Nephron (organoid): ENCODE measurements at regions not wholly inside any gene's neighbourhood (a gene's known extent, or its start where the extent isn't known, plus 50 kb on each side); places are given as distances from the start of the nearest gene placed in this dataset.

ENCODE experiments used
- H3K27ac Mint-ChIP-seq, 3 experiments: 2 replicates each; pipeline ENCODE4 v1.8.0; 2020; ENCODE audit warnings: mixed read lengths in 3 of 3, mild to moderate bottlenecking in 2 of 3, moderate library complexity in 1 of 3
- H3K27me3 Mint-ChIP-seq: 2 replicates; pipeline ENCODE4 v1.8.0; 2021; ENCODE audit warnings: low read depth, mild to moderate bottlenecking, moderate library complexity, mixed read lengths
- H3K36me3 Mint-ChIP-seq: 2 replicates; pipeline ENCODE4 v1.8.0; 2020; ENCODE audit warnings: low read depth, mixed read lengths
- H3K4me1 Mint-ChIP-seq: 2 replicates; pipeline ENCODE4 v1.8.0; 2020; ENCODE audit warnings: mixed read lengths
- H3K4me3 Mint-ChIP-seq, 3 experiments: 2 replicates each; pipeline ENCODE4 v1.8.0; 2020; ENCODE audit warnings: mild to moderate bottlenecking in 3 of 3, mixed read lengths in 3 of 3, moderate library complexity in 2 of 3
- H3K9me3 Mint-ChIP-seq: 2 replicates; pipeline ENCODE4 v1.8.0; 2020; ENCODE audit warnings: mixed read lengths
- CTCF ChIP-seq, 3 experiments: fragments of 200-600 bp; sonication (generic); IDR thresholded peaks; one replicate each; pipeline ENCODE4 v1.5.0; 2021; ENCODE audit warnings: antibody characterized with exemption in 3 of 3; ENCODE audit not compliant: unreplicated experiment in 3 of 3

DNA sequence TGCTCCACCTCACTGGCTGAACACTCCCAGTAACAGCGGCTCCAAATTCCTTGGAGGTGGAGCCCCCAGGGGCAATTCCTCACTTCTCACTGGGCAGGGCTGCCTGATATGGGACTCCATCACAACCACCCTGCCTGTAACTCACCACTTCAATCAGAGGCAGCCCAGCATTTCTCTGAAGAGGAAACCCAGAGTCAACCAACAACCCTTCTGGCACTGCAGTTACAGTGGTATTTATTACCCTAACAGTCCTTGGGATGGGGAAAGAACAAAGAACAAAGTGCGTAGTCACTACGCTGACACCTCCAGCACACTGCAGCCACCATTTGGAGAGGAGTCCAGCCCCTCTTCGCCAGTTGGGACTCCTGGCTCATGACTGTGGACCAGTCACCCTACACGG, 85.7 kb upstream of the GALNT13 start:
- Mint-ChIP-seq H3K4me3 (no peak overlapping the region), H3K4me1 (no peaks in the 10 kb centered on the region), H3K27ac (no peak overlapping the region), H3K27me3 (no peaks in the 10 kb centered on the region), H3K9me3 (peaks cover 30% of the 10 kb centered on the region), H3K36me3 (no peaks in the 10 kb centered on the region)
- TF ChIP-seq CTCF (IDR thresholded peaks at IDR 0.05; ENCODE audit: unreplicated experiment in 3 of 3) = no peak

GRCh38 chr2:153787612-153788011, 84.1 kb upstream of the GALNT13 start:
- Mint-ChIP-seq H3K27ac (no peak overlapping the region), H3K27me3 (no peaks in the 10 kb centered on the region), H3K4me3 (no peak overlapping the region), H3K9me3 (peaks cover 33% of the 10 kb centered on the region), H3K36me3 (no peaks in the 10 kb centered on the region), H3K4me1 (no peaks in the 10 kb centered on the region)
- TF ChIP-seq CTCF (IDR thresholded peaks at IDR 0.05; ENCODE audit: unreplicated experiment in 3 of 3) = no peak

DNA sequence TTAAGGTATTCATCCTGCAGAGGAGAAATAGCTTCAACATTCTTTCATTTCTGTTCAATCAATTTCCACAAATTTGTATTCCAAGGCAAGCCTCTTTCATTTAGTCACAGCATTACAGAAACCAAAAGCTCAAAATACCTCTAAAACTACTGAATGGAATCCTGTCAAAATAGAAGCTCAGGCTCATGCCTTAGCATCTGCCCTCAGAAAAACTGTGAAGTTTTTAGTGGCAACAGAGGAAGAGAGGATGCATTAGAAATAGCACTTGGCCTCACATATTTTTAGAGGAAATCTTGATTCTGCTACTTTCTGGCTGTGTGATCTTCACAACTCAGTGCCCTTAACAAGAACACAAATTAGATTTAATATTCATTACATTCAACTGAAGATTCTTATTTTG, 69.1 kb upstream of the GALNT13 start:
- H3K9me3 Mint-ChIP-seq = no peaks in the 10 kb centered on the region

DNA sequence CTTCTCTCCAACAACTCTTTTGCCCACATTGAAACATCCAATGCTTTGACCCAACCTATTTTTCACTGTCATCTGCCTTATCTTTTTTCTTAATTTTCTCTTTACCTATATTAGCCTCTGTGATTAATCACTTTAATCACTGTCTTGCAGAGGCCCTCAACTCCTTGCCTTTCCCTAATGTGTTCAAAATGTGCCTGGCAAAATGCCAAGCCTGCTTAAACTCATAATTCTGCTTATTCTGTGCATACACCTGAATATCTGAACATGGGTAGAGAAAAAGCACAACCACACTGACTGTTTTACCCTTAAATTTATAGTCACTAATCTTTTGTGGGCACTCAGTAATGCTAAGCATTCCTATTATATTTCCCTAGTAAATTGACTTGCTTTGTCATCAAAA, 63.0 kb upstream of the GALNT13 start:
- Mint-ChIP-seq H3K27ac (no peak overlapping the region), H3K4me1 (no peaks in the 10 kb centered on the region), H3K36me3 (no peaks in the 10 kb centered on the region), H3K9me3 (no peaks in the 10 kb centered on the region), H3K4me3 (no peak overlapping the region), H3K27me3 (no peaks in the 10 kb centered on the region)
- TF ChIP-seq CTCF (IDR thresholded peaks at IDR 0.05; ENCODE audit: unreplicated experiment in 3 of 3) = no peak

More for the DNA sequence above, 69.1 kb upstream of the GALNT13 start:
- no peak overlapping the region for H3K27ac Mint-ChIP-seq
- H3K36me3 Mint-ChIP-seq = no peaks in the 10 kb centered on the region
- H3K4me3 Mint-ChIP-seq = no peak overlapping the region
- no peaks in the 10 kb centered on the region for H3K4me1 Mint-ChIP-seq
- TF ChIP-seq CTCF (IDR thresholded peaks at IDR 0.05; ENCODE audit: unreplicated experiment in 3 of 3) = no peak
- no peaks in the 10 kb centered on the region for H3K27me3 Mint-ChIP-seq

GRCh38 chr2:153811516-153811915, 60.2 kb upstream of the GALNT13 start:
- Mint-ChIP-seq H3K27me3 (no peaks in the 10 kb centered on the region), H3K9me3 (no peaks in the 10 kb centered on the region), H3K36me3 (no peaks in the 10 kb centered on the region), H3K4me1 (no peaks in the 10 kb centered on the region), H3K27ac (no peak overlapping the region), H3K4me3 (no peak overlapping the region)
- no peak for TF ChIP-seq CTCF (IDR thresholded peaks at IDR 0.05; ENCODE audit: unreplicated experiment in 3 of 3)

GRCh38 chr2:153812632-153813031, 59.1 kb upstream of the GALNT13 start:
- Mint-ChIP-seq H3K9me3 (no peaks in the 10 kb centered on the region), H3K27ac (no peak overlapping the region), H3K4me1 (no peaks in the 10 kb centered on the region), H3K4me3 (no peak overlapping the region), H3K36me3 (no peaks in the 10 kb centered on the region), H3K27me3 (no peaks in the 10 kb centered on the region)
- no peak for TF ChIP-seq CTCF (IDR thresholded peaks at IDR 0.05; ENCODE audit: unreplicated experiment in 3 of 3)
